WTC11 (cell line): ENCODE measurements at regions not wholly inside any gene's neighbourhood (a gene's known extent, or its start where the extent isn't known, plus 50 kb on each side); places are given as distances from the start of the nearest gene placed in this dataset.

Experiments used
- ATAC-seq: fragments of 200-7000 bp; cut with Tn5 transposase; 2 replicates; pipeline ENCODE4 v1.10.0; 2021; ENCODE audit warnings: mild to moderate bottlenecking, moderate library complexity
- CTCF ChIA-PET: fragments of 300-600 bp; sonication (Branson Sonifier 250); formaldehyde crosslinking; loops from one replicate; lab custom pipeline; 2021; ENCODE audit warnings: antibody characterized with exemption; lab: Charles Lee
- POLR2A ChIA-PET: fragments of 350-600 bp; sonication (Branson Sonifier 250); formaldehyde crosslinking; loops from one replicate; lab custom pipeline; 2021; ENCODE audit warnings: antibody characterized with exemption; lab: Charles Lee
- DNase-seq: peaks from one replicate; pipeline ENCODE4 v3.0.0; 2021; ENCODE audit warnings: low spot score
- H3K27ac Mint-ChIP-seq: 2 replicates; pipeline ENCODE4 v1.8.0; 2021; ENCODE audit warnings: mixed read lengths
- H3K27me3 Mint-ChIP-seq: 2 replicates; pipeline ENCODE4 v1.8.0; 2021; ENCODE audit warnings: low read depth, mild to moderate bottlenecking, moderate library complexity, mixed read lengths
- H3K36me3 Mint-ChIP-seq: 2 replicates; pipeline ENCODE4 v1.8.0; 2021; ENCODE audit warnings: mixed read lengths
- H3K4me1 Mint-ChIP-seq: 2 replicates; pipeline ENCODE4 v1.8.0; 2022; ENCODE audit warnings: mixed read lengths
- H3K4me3 Mint-ChIP-seq: 2 replicates; pipeline ENCODE4 v1.8.0; 2021; ENCODE audit warnings: mild to moderate bottlenecking, moderate library complexity, mixed read lengths
- H3K9me3 Mint-ChIP-seq: 2 replicates; pipeline ENCODE4 v1.8.0; 2021; ENCODE audit warnings: mixed read lengths
- ATF3 ChIP-seq: sonication (generic); formaldehyde crosslinking; conservative IDR thresholded peaks from 2 replicates; pipeline ENCODE4 v1.8.1; 2022; ENCODE audit warnings: mild to moderate bottlenecking, missing genetic modification reagents
- E2F1 ChIP-seq: sonication (generic); formaldehyde crosslinking; IDR thresholded peaks from 2 replicates; pipeline ENCODE4 v1.8.0; 2022; ENCODE audit warnings: mild to moderate bottlenecking, missing genetic modification reagents
- E2F4 ChIP-seq: sonication (generic); formaldehyde crosslinking; IDR thresholded peaks from 2 replicates; pipeline ENCODE4 v1.8.1; 2022; ENCODE audit warnings: low read depth, mild to moderate bottlenecking, moderate library complexity, missing genetic modification reagents, borderline replicate concordance
- EMX1 ChIP-seq: fragments of 250-450 bp; sonication (Bioruptor Pico); IDR thresholded peaks from 2 replicates; pipeline ENCODE4 v1.8.0; 2021; ENCODE audit warnings: mild to moderate bottlenecking
- ERG ChIP-seq: fragments of 250-450 bp; sonication (Bioruptor Pico); IDR thresholded peaks from 2 replicates; pipeline ENCODE4 v1.8.0; 2021; ENCODE audit warnings: mild to moderate bottlenecking
- FOXK1 ChIP-seq: sonication (generic); formaldehyde crosslinking; IDR thresholded peaks from 2 replicates; pipeline ENCODE4 v1.8.0; 2022; ENCODE audit warnings: mild to moderate bottlenecking, moderate library complexity, missing genetic modification reagents
- FOXP1 ChIP-seq: sonication (generic); formaldehyde crosslinking; IDR thresholded peaks from 2 replicates; pipeline ENCODE4 v1.8.0; 2022; ENCODE audit warnings: missing genetic modification reagents, mild to moderate bottlenecking, moderate library complexity, borderline replicate concordance
- IRF2 ChIP-seq: sonication (generic); formaldehyde crosslinking; IDR thresholded peaks from 2 replicates; pipeline ENCODE4 v1.8.0; 2022; ENCODE audit warnings: low read depth, missing genetic modification reagents, borderline replicate concordance
- JAZF1 ChIP-seq: fragments of 250-450 bp; sonication (Bioruptor Pico); IDR thresholded peaks from 2 replicates; pipeline ENCODE4 v1.9.0; 2021; ENCODE audit warnings: moderate library complexity, mild to moderate bottlenecking, inconsistent platforms
- MXD4 ChIP-seq: fragments of 250-450 bp; sonication (Bioruptor Pico); IDR thresholded peaks from 2 replicates; pipeline ENCODE4 v1.8.0; 2021; ENCODE audit warnings: mild to moderate bottlenecking, moderate library complexity, borderline replicate concordance
- NFATC4 ChIP-seq: fragments of 250-450 bp; sonication (Bioruptor Pico); IDR thresholded peaks from 2 replicates; pipeline ENCODE4 v1.9.0; 2021; ENCODE audit warnings: mild to moderate bottlenecking
- PRRX2 ChIP-seq: fragments of 250-450 bp; sonication (Bioruptor Pico); IDR thresholded peaks from 2 replicates; pipeline ENCODE4 v1.8.0; 2021; ENCODE audit warnings: mild to moderate bottlenecking
- SMAD3 ChIP-seq: sonication (generic); formaldehyde crosslinking; IDR thresholded peaks from 2 replicates; pipeline ENCODE4 v1.8.0; 2022; ENCODE audit warnings: missing genetic modification reagents, mild to moderate bottlenecking, borderline replicate concordance
- STAT6 ChIP-seq: sonication (generic); formaldehyde crosslinking; conservative IDR thresholded peaks from 2 replicates; pipeline ENCODE4 v1.8.1; 2023; ENCODE audit warnings: mild to moderate bottlenecking, low read depth, missing genetic modification reagents, moderate library complexity
- ZMAT4 ChIP-seq: fragments of 250-450 bp; sonication (Bioruptor Pico); IDR thresholded peaks from 2 replicates; pipeline ENCODE4 v1.9.0; 2021; ENCODE audit warnings: mild to moderate bottlenecking
- ZNF263 ChIP-seq: sonication (generic); formaldehyde crosslinking; IDR thresholded peaks from 2 replicates; pipeline ENCODE4 v1.8.1; 2022; ENCODE audit warnings: low read depth, mild to moderate bottlenecking, moderate library complexity, missing genetic modification reagents
- ZNF416 ChIP-seq: fragments of 250-450 bp; sonication (Bioruptor Pico); IDR thresholded peaks from 2 replicates; pipeline ENCODE4 v1.9.0; 2021; ENCODE audit warnings: mild to moderate bottlenecking, inconsistent platforms
- ZNF423 ChIP-seq: fragments of 250-450 bp; sonication (Bioruptor Pico); IDR thresholded peaks from 2 replicates; pipeline ENCODE4 v2.1.2; 2022; ENCODE audit warnings: mild to moderate bottlenecking, moderate library complexity
- ZNF671 ChIP-seq: fragments of 250-450 bp; sonication (Bioruptor Pico); IDR thresholded peaks from 2 replicates; pipeline ENCODE4 v1.8.0; 2021; ENCODE audit warnings: mild to moderate bottlenecking
- ZSCAN18 ChIP-seq: fragments of 250-450 bp; sonication (Bioruptor Pico); IDR thresholded peaks from 2 replicates; pipeline ENCODE4 v2.1.2; 2022; ENCODE audit warnings: mild to moderate bottlenecking, moderate library complexity

GRCh38 chrX:113634565-113634964, 793.9 kb upstream of the AMOT start:
- DNase-seq = no peak
- no peaks in the 10 kb centered on the region for H3K27me3 Mint-ChIP-seq
- no peaks in the 10 kb centered on the region for H3K36me3 Mint-ChIP-seq
- no peaks in the 10 kb centered on the region for H3K9me3 Mint-ChIP-seq
- TF ChIP-seq ZNF263 = no peak
- TF ChIP-seq FOXP1 = no peak
- TF ChIP-seq FOXK1 (CRISPR knock-in tag) = no peak
- TF ChIP-seq PRRX2 (CRISPR knock-in tag) = no peak
- no peak for TF ChIP-seq IRF2
- TF ChIP-seq NFATC4 (CRISPR knock-in tag) = no peak
- TF ChIP-seq E2F4 (CRISPR knock-in tag) = no peak
- no peak for TF ChIP-seq EMX1 (CRISPR knock-in tag)
- no peak for TF ChIP-seq STAT6 (CRISPR knock-in tag)
- no peak for TF ChIP-seq ZMAT4 (CRISPR knock-in tag)
- TF ChIP-seq, all 79 proteins: peak for 0
- Mint-ChIP-seq H3K4me1 (peaks cover 6% of the 10 kb centered on the region; the same call in 1 of the 2 replicates), H3K4me3 (no peak overlapping the region), H3K27ac (no peak overlapping the region)
- POLR2A ChIA-PET = no interaction called here
- CTCF ChIA-PET = no interaction called here
- no peak for ATAC-seq

GRCh38 chrX:113629326-113629725, 788.7 kb upstream of the AMOT start:
- no peaks in the 10 kb centered on the region for H3K27me3 Mint-ChIP-seq
- peaks cover 6% of the 10 kb centered on the region; the same call in 1 of the 2 replicates for H3K4me1 Mint-ChIP-seq
- CTCF ChIA-PET = no interaction called here
- ATAC-seq = no peak
- peaks cover 1% of the 10 kb centered on the region; the same call in 1 of the 2 replicates for H3K9me3 Mint-ChIP-seq
- POLR2A ChIA-PET = no interaction called here
- TF ChIP-seq E2F1 (no peak), ZSCAN18 (CRISPR knock-in tag) (no peak), ATF3 (CRISPR knock-in tag) (no peak), ZNF423 (no peak), ZNF416 (no peak), NFATC4 (CRISPR knock-in tag) (no peak), ZNF671 (CRISPR knock-in tag) (no peak), JAZF1 (CRISPR knock-in tag) (no peak), ERG (CRISPR knock-in tag) (no peak), MXD4 (no peak), SMAD3 (CRISPR knock-in tag) (no peak)
- no peak overlapping the region for H3K4me3 Mint-ChIP-seq
- H3K27ac Mint-ChIP-seq = no peak overlapping the region
- H3K36me3 Mint-ChIP-seq = no peaks in the 10 kb centered on the region
- DNase-seq = no peak
